Uterus (tissue), 2 donors: ENCODE measurements at regions not wholly inside any gene's neighbourhood (a gene's known extent, or its start where the extent isn't known, plus 50 kb on each side); places are given as distances from the start of the nearest gene placed in this dataset.

Source experiments
- CTCF ChIP-seq, 4 experiments: fragments of 200-600 bp in 2 of 4; fragments of 450-650 bp in 2 of 4; sonication (generic) in 2 of 4; IDR thresholded peaks; one replicate each; pipeline ENCODE4 v1.5.1; 2016 to 2019; ENCODE audit warnings: antibody characterized with exemption in 4 of 4, mild to moderate bottlenecking in 2 of 4, moderate library complexity in 1 of 4
- POLR2A ChIP-seq, 2 donors: fragments of 450-650 bp; IDR thresholded peaks; one replicate each; pipeline ENCODE4 v1.6.1; 2016; ENCODE audit warnings: antibody characterized with exemption in 2 of 2, mild to moderate bottlenecking in 1 of 2, moderate library complexity in 1 of 2

- TF ChIP-seq CTCF (IDR thresholded peaks at IDR 0.05) (no peak), POLR2A (IDR thresholded peaks at IDR 0.05) (no peak)
Measured at GRCh38 chr2:6676241-6676640, 189.5 kb downstream of the CMPK2 start.
